ENCODE measurements at regions not wholly inside any gene's neighbourhood (a gene's known extent, or its start where the extent isn't known, plus 50 kb on each side); places are given as distances from the start of the nearest gene placed in this dataset.

DNA sequence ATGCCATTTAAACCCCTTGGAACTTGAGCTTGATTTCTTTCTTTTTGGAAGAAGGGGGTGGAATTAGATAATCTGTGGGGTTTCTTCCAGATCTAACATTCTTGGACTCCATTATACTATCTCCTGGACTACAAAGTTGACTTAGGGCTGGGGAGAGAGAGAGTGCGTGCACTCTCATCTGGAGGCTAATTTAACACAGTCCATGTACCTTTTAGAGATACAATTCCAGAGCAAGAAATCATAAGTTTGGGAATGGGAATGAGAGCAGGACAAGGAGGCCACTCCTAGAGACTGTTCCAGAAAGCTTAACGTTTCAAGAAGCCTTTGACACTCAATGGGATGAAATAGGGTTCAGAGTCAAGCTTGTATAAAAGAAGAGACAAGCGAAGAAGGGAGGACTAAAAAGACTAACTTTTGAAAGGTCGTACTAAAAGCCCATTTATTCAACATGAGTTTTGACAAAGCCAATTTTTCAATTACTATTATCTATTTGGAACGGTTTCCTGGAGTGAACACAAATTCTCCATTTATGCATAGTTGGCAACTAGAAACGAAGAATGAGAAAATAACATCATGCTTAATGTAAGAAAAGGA lies 83.4 kb downstream of the ACTL7B start:
- intact Hi-C loops (cut with DNase I): loop anchor here (10.0 kb wide), 1 partner anchor 1308 kb away; no protein-coding TSS in a partner anchor
- ATAC-seq (no peak), DNase-seq (ENCODE audit: low spot score) (no peak)

DNA sequence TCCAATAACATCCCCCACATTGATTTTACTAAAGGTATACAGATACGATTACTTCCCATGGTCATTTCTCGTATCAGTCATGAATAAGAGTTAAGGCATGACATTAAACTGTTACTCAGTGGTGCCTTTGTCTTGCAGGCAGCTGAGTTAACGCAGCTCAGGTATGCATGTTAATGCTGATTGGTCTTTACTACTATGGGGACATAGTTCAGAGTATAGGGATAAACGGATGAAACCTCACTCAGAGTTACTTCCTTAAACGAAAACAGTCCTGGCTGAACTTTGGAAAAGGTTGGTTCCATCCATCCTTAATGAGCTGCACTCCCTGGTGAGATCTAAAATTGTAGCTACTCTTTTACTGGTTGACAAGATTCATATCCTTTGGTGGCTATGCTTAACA lies 87.0 kb downstream of the ACTL7B start:
- intact Hi-C loops (cut with DNase I): loop anchor here (10.0 kb wide), 1 partner anchor 1284 kb away; the partner anchor contains the start of gene KLF4
- no peak for DNase-seq (ENCODE audit: low spot score)

DNA sequence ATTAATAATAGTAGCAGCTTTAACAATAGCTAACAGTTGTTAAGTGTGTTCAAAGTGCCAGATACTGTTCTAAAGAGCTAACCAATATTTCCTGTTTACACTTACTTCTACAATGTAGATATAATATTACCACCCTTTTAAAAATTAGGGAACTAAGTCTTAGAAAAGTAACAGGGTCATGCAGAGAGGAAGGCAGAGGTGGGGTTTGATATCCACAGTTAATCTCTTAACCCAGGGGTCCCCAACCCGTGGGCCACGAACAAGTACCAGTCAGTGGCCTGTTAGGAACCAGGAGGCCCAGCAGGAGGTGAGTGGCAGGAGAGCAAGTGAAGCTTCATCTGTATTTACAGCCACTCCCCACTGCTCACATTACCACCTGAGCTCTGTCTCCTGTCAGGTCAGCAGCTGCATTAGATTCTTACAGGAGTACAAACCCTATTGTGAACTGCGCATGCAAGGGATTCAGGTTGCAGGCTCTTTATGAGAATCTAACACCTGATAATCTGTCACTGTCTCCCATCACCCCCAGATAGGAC lies 89.1 kb downstream of the ACTL7B start:
- ATAC-seq (no peak), DNase-seq (ENCODE audit: low spot score) (no peak)
- intact Hi-C loops (cut with DNase I): loop anchor here (10.0 kb wide), 1 partner anchor 1282 kb away; the partner anchor contains the start of gene KLF4

More for the DNA sequence above, 87.0 kb downstream of the ACTL7B start:
- no peak for ATAC-seq

GRCh38 chr9:108765265-108765664 lies 90.5 kb downstream of the ACTL7B start:
- ATAC-seq: no peak
- intact Hi-C loops (cut with DNase I): loop anchor here (10.0 kb wide), 1 partner anchor 1280 kb away; the partner anchor contains the start of gene KLF4

GRCh38 chr9:108762348-108763055 lies 93.3 kb downstream of the ACTL7B start:
- intact Hi-C loops (cut with DNase I): loop anchor here (10.0 kb wide), 1 partner anchor 1278 kb away; the partner anchor contains the start of gene KLF4
- no peak for ATAC-seq
- no peak for DNase-seq (ENCODE audit: low spot score)

More at GRCh38 chr9:108765265-108765664, 90.5 kb downstream of the ACTL7B start:
- no peak for DNase-seq (ENCODE audit: low spot score)

GRCh38 chr9:108761655-108762347 lies 94.0 kb downstream of the ACTL7B start:
- peak; percentile 88 for ATAC-seq
- intact Hi-C loops (cut with DNase I): loop anchor here (10.0 kb wide), 1 partner anchor 1277 kb away; the partner anchor contains the start of gene KLF4
- DNase-seq (ENCODE audit: low spot score): peak; percentile 68

GRCh38 chr9:108760841-108761240 lies 94.9 kb downstream of the ACTL7B start:
- intact Hi-C loops (cut with DNase I): loop anchor here (10.0 kb wide), 1 partner anchor 1276 kb away; the partner anchor contains the start of gene KLF4

DNA sequence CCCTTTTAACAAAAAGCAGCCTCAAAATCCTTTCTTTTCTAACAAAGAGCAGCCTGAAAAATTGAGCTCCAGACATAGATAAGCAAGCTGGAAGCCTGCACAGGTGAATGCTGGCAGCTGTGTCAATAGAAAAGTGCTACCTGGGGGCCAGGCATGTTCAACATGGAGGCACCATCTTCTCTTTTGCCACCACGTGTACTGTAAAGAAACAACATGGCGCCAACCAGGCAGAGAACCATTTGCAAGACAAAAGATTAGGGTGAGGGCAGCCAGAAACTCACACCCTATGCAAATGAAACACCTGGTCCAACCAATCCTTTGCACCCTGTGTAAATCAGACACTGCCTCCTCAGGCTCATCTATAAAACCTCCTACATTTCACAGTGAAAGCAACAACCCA lies 96.0 kb downstream of the ACTL7B start:
- no peak for DNase-seq (ENCODE audit: low spot score)
- ATAC-seq: no peak
- intact Hi-C loops (cut with DNase I): loop anchor here (10.0 kb wide), 1 partner anchor 1275 kb away; the partner anchor contains the start of gene KLF4

More at GRCh38 chr9:108760841-108761240, 94.9 kb downstream of the ACTL7B start:
- ATAC-seq (no peak), DNase-seq (ENCODE audit: low spot score) (no peak)

- ATAC-seq (no peak), DNase-seq (ENCODE audit: low spot score) (no peak)
- intact Hi-C loops (cut with DNase I): no loop called here
Observed at GRCh38 chr9:108759399-108759798, 96.4 kb downstream of the ACTL7B start.

DNA sequence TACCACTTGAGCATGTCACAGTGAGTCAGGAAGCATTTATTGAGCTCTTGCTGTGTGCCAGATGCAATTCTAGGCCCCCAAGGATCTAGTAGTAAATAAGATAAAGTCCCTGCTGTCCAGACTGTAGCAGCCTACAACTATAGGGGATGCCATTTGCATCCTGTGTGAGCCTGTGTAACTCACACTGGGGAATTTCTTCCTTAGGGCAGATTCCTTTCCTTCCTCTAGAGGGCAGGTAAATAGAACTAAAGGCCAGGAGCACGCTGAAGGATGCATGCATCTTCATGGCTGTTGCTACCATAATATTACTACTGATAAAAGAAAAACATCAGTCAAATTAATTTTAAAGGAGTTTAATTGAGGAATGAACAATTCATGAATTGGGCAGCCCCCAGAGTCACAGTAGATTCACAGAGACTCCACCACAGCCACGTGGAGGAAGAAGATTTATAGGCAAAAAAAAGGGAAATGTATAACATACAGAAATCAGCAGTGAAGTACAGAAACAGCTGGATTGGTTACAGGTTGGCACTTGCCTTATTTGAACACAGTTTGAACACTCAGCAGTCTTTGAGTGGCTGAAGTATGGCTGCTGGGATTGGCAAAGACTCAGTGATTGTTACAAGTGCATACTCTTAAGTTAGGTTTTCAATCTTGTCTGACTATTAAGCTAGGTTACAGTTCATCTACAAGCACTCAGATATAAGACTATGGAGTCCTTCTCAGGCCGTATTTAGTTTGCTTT lies 98.9 kb downstream of the ACTL7B start:
- ATAC-seq: no peak
- intact Hi-C loops (cut with DNase I): no loop called here
- DNase-seq (ENCODE audit: low spot score): no peak

GRCh38 chr9:108755979-108756378 lies 99.8 kb downstream of the ACTL7B start:
- ATAC-seq (no peak), DNase-seq (ENCODE audit: low spot score) (no peak)
- intact Hi-C loops (cut with DNase I): no loop called here

DNA sequence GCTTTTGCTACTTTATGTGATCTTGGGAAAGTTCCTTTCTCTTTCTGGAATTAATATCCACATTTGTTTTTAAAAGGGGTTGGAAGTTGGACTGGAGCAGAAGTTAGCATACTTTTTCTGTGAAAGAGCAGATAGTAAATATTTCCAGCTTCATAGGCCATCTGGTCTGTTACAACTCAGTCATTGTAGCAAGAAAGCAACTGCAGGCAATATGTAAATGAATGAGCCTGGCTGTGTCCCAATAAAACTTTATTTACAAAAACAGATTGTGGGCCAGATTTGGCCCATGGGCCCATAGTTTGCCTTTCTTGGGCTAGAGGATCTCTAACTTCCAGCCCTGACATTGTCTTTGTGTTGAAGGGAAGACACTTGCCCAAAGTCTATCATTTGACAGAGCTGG lies 104.4 kb downstream of the ACTL7B start:
- ATAC-seq (no peak), DNase-seq (ENCODE audit: low spot score) (no peak)
- intact Hi-C loops (cut with DNase I): no loop called here

GRCh38 chr9:108750661-108751215 lies 105.0 kb downstream of the ACTL7B start:
- DNase-seq (ENCODE audit: low spot score) (no peak), ATAC-seq (no peak)
- intact Hi-C loops (cut with DNase I): no loop called here

GRCh38 chr9:108748776-108749175 lies 107.0 kb downstream of the ACTL7B start:
- ATAC-seq: no peak
- intact Hi-C loops (cut with DNase I): no loop called here
- no peak for DNase-seq (ENCODE audit: low spot score)

- ATAC-seq (no peak), DNase-seq (ENCODE audit: low spot score) (no peak)
- intact Hi-C loops (cut with DNase I): no loop called here
Observed at GRCh38 chr9:108746864-108747263, 108.9 kb downstream of the ACTL7B start.

GRCh38 chr9:108746001-108746400 lies 109.8 kb downstream of the ACTL7B start:
- DNase-seq (ENCODE audit: low spot score): no peak
- intact Hi-C loops (cut with DNase I): no loop called here
- no peak for ATAC-seq

DNA sequence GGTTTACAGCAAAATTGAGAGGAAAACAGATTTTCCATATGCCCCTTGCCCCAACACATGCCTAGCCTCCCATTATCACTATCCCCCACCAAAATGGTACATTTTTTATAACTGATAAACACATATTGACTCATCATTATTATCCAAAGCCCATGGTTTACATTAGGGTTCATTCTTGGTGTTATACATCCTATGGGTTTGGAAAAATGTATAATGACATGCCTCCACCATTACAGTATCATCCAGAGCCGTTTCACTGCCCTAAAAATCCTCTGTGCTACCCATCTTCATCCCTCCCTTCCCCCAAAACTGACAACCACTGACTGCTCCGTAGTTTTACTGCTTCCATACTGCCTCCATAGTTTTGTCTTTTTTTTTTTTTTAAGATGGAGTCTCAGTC lies 111.1 kb downstream of the ACTL7B start:
- no peak for ATAC-seq
- intact Hi-C loops (cut with DNase I): no loop called here
- DNase-seq (ENCODE audit: low spot score): no peak

DNA sequence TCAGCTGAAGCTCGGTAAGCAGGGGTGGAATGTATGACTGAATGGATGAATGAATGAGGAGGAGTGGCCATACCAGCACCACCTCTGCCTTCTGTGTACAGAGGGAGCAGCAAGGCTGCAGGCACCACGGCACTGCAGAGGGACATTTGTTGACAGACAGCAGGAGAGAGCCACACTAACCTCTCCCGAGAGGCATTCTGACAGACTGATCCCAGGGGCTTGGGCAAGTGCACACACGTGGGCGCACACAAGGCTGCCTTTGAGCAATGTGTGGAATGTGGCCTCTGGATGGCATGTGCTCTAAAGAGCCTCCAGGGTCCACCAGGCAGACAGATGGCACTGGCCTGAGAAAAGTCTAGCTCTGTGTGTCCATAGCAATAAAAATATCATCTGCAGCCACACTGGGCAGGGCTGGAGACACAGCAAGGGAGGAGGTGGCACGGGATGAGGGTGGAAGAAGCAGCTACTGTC lies 111.8 kb downstream of the ACTL7B start:
- ATAC-seq: peak; percentile 34
- intact Hi-C loops (cut with DNase I): no loop called here
- DNase-seq (ENCODE audit: low spot score): no peak
